Gastroesophageal sphincter (tissue), 4 donors: ENCODE measurements at regions not wholly inside any gene's neighbourhood (a gene's known extent, or its start where the extent isn't known, plus 50 kb on each side); places are given as distances from the start of the nearest gene placed in this dataset.

Source experiments
- ATAC-seq: fragments of 150-250 bp; one replicate; pipeline ENCODE4 v1.9.1; 2016; ENCODE audit warnings: mild to moderate bottlenecking, moderate library complexity
- H3K27ac ChIP-seq, 4 donors: fragments of 200-600 bp; sonication (generic) in 3 of 4; 1 replicate in 3 of 4; 2 replicates in 1 of 4; pipeline ENCODE4 v1.5.1; 2016 to 2019
- H3K27me3 ChIP-seq: fragments of 200-600 bp; sonication (generic); one replicate; pipeline ENCODE4 v1.5.1; 2019
- H3K36me3 ChIP-seq, 2 donors: fragments of 200-600 bp; sonication (generic); one replicate each; pipeline ENCODE4 v1.5.1; 2019; ENCODE audit warnings: control low read depth in 1 of 2
- H3K4me1 ChIP-seq, 3 donors: fragments of 200-600 bp; sonication (generic); 1 replicate in 2 of 3; 2 replicates in 1 of 3; pipeline ENCODE4 v1.5.1; 2016 to 2019; ENCODE audit warnings: control low read depth in 2 of 3
- H3K4me3 ChIP-seq, 2 donors: fragments of 200-600 bp; sonication (generic); one replicate each; pipeline ENCODE4 v1.5.1; 2019; ENCODE audit warnings: mild to moderate bottlenecking in 1 of 2, moderate library complexity in 1 of 2
- H3K9me3 ChIP-seq, 3 donors: fragments of 200-600 bp; sonication (generic); one replicate each; pipeline ENCODE4 v1.5.1; 2017 to 2019; ENCODE audit warnings: control low read depth in 2 of 3
- EP300 ChIP-seq: sonication (generic); formaldehyde crosslinking; IDR thresholded peaks from one replicate; pipeline ENCODE4 v1.6.1; 2017; ENCODE audit warnings: antibody characterized with exemption, mild to moderate bottlenecking
- POLR2A ChIP-seq, 2 donors: fragments of 450-650 bp; IDR thresholded peaks; one replicate each; pipeline ENCODE4 v1.6.1; 2017; ENCODE audit warnings: antibody characterized with exemption in 2 of 2, mild to moderate bottlenecking in 2 of 2, moderate library complexity in 1 of 2
- POLR2AphosphoS5 ChIP-seq: sonication (generic); formaldehyde crosslinking; IDR thresholded peaks from one replicate; pipeline ENCODE4 v1.6.1; 2017; ENCODE audit warnings: antibody characterized with exemption
- WGBS, 2 donors: methylation state at CpG; one replicate each; pipeline ENCODE4 v1.1.5; 2018; ENCODE audit warnings: low coverage in 1 of 2; 5-methylcytosine and 5-hydroxymethylcytosine counted together
- TF ChIP-seq, protein P1 (sequence below), 4 experiments: fragments of 200-600 bp in 2 of 4; fragments of 450-650 bp in 2 of 4; sonication (generic) in 1 of 4; IDR thresholded peaks; one replicate each; pipeline ENCODE4 v1.5.1; 2017 to 2019; ENCODE audit warnings: antibody characterized with exemption in 4 of 4, mild to moderate bottlenecking in 2 of 4, moderate library complexity in 2 of 4

DNA sequence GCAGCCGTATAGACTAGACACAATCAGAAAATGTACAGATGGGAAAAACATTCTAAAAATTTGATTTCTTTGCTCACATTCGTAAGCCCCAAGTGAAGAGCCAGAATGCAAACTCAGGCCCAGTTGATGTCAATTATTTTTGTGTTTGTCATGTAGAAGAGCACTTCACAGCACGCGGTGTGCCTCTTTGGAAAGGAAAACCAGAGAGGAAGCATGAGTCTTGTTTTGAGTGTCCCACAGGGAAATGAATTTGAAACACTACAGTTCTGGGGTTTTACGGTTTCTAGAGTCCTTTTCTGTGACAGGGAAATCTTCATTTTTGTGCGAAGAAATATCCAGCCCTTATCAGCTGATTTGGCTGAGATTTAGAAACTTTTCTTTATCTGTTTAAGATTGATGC is 554.6 kb upstream of the BOD1L1 start:
- no peak for ATAC-seq
- Histone ChIP-seq H3K36me3 (no peaks in the 10 kb centered on the region), H3K27ac (no peak overlapping the region), H3K4me1 (no peaks in the 10 kb centered on the region), H3K9me3 (no peaks in the 10 kb centered on the region), H3K4me3 (no peak overlapping the region), H3K27me3 (no peaks in the 10 kb centered on the region)
- 66 to 71% methylated on average over 4 to 6 of the region's 6 CpGs for whole genome bisulfite sequencing, 2 donors
- TF ChIP-seq, protein P1, sequence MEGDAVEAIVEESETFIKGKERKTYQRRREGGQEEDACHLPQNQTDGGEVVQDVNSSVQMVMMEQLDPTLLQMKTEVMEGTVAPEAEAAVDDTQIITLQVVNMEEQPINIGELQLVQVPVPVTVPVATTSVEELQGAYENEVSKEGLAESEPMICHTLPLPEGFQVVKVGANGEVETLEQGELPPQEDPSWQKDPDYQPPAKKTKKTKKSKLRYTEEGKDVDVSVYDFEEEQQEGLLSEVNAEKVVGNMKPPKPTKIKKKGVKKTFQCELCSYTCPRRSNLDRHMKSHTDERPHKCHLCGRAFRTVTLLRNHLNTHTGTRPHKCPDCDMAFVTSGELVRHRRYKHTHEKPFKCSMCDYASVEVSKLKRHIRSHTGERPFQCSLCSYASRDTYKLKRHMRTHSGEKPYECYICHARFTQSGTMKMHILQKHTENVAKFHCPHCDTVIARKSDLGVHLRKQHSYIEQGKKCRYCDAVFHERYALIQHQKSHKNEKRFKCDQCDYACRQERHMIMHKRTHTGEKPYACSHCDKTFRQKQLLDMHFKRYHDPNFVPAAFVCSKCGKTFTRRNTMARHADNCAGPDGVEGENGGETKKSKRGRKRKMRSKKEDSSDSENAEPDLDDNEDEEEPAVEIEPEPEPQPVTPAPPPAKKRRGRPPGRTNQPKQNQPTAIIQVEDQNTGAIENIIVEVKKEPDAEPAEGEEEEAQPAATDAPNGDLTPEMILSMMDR (IDR thresholded peaks at IDR 0.05), result no peak

DNA sequence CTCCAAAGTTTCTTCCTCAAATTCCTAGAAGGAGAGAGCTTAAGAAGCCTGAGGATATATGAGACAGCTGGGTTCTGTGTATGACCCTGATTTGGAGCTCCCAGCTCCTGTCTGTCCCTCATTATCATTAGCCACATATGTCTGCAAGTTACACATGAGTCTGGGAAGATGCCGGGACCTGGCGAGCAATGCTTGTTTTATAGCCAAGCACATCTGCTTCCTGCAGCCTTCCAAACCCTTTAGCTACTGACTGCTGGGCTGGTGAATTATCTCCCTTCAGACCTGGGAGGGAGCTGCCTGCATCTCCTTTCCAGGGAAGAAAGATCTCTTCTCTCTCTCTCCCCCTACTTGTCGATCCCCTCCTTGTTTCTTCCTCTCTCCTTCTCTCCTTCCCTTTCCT is 556.7 kb upstream of the BOD1L1 start:
- Histone ChIP-seq H3K9me3 (no peaks in the 10 kb centered on the region), H3K4me1 (no peaks in the 10 kb centered on the region), H3K27ac (no peak overlapping the region), H3K27me3 (no peaks in the 10 kb centered on the region), H3K36me3 (no peaks in the 10 kb centered on the region), H3K4me3 (no peak overlapping the region)
- 0 to 52% methylated on average over 1 to 3 of the region's 3 CpGs for WGBS, 2 donors
- TF ChIP-seq EP300 (no peak), POLR2AphosphoS5 (no peak)
- ATAC-seq, result no peak

DNA sequence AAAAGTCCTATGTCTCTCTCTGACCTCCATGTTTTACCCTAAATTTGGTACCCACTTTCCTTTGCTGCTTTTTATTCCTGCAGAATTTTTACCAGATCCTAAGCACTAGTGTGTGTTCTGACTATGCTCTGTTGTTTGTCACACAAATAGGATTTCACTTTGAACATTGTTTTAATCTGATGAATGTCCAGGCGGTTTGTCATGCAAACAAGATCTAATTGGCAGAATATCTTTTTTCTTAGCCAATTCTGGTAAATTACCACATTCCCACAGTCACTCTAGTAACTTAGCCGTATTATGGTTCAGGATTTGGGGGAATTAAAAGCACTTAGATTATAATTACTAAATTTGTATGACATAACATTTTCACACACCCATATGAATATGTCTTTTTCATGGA is 557.2 kb upstream of the BOD1L1 start:
- Histone ChIP-seq H3K9me3 (no peaks in the 10 kb centered on the region), H3K27me3 (no peaks in the 10 kb centered on the region), H3K4me1 (no peaks in the 10 kb centered on the region), H3K4me3 (no peak overlapping the region), H3K27ac (no peak overlapping the region), H3K36me3 (no peaks in the 10 kb centered on the region)
- no peak for ATAC-seq
- TF ChIP-seq POLR2A (IDR thresholded peaks at IDR 0.05) (no peak), EP300 (no peak), POLR2AphosphoS5 (no peak)
- TF ChIP-seq, protein P1 (IDR thresholded peaks at IDR 0.05), result no peak
- WGBS, 2 donors, result 49 to 70% methylated on average over 2 of the region's 2 CpGs

DNA sequence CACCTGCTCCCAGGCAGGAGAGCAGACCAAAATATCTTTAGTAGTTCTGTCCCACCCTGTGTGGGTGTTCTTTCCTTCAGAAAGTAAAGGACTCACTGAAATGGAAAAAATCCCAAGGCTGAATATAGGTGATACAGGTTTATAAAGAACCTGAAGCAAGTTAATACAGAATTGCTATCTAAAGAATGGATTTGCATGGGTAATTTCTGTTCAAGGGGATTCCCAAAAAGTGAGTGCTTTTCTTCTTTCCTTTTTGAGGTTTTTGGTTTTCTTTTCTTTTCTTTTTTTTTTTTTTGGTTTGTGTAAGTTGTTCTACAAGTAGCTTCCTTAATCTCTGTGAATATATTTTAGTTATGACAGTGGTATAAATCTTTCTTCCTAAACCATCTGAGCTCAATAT is 560.7 kb upstream of the BOD1L1 start:
- ATAC-seq, result no peak
- Histone ChIP-seq H3K36me3 (no peaks in the 10 kb centered on the region), H3K9me3 (no peaks in the 10 kb centered on the region), H3K4me3 (no peak overlapping the region), H3K27ac (no peak overlapping the region), H3K27me3 (no peaks in the 10 kb centered on the region), H3K4me1 (no peaks in the 10 kb centered on the region)
- TF ChIP-seq, protein P1 (IDR thresholded peaks at IDR 0.05), result no peak
- TF ChIP-seq EP300 (no peak), POLR2A (IDR thresholded peaks at IDR 0.05) (no peak), POLR2AphosphoS5 (no peak)

- 46 to 57% methylated on average over 1 of the region's 1 CpG for WGBS, 2 donors
- Histone ChIP-seq H3K36me3 (no peaks in the 10 kb centered on the region), H3K4me1 (no peaks in the 10 kb centered on the region), H3K27ac (no peak overlapping the region), H3K9me3 (no peaks in the 10 kb centered on the region), H3K27me3 (no peaks in the 10 kb centered on the region), H3K4me3 (no peak overlapping the region)
- TF ChIP-seq POLR2A (IDR thresholded peaks at IDR 0.05) (no peak), EP300 (no peak), POLR2AphosphoS5 (no peak)
- TF ChIP-seq, protein P1 (IDR thresholded peaks at IDR 0.05), result no peak
- ATAC-seq, result no peak
These were observed 566.1 kb upstream of the BOD1L1 start for GRCh38 chr4:14193601-14194000.

- no peak for ATAC-seq
- no peaks in the 10 kb centered on the region for H3K9me3 ChIP-seq
- H3K36me3 ChIP-seq, result no peaks in the 10 kb centered on the region
- TF ChIP-seq POLR2AphosphoS5 (no peak), EP300 (no peak), POLR2A (IDR thresholded peaks at IDR 0.05) (no peak)
- TF ChIP-seq, protein P1 (IDR thresholded peaks at IDR 0.05), result no peak
- H3K27ac ChIP-seq, result no peak overlapping the region
- H3K4me3 ChIP-seq, result no peak overlapping the region
- no peaks in the 10 kb centered on the region for H3K27me3 ChIP-seq
- WGBS, 2 donors, result 9 to 16% methylated on average over 7 of the region's 7 CpGs
- no peaks in the 10 kb centered on the region for H3K4me1 ChIP-seq
These were observed 568.6 kb upstream of the BOD1L1 start for GRCh38 chr4:14196131-14196530.
